ENCODE measurements at regions not wholly inside any gene's neighbourhood (a gene's known extent, or its start where the extent isn't known, plus 50 kb on each side); places are given as distances from the start of the nearest gene placed in this dataset.

GRCh38 chr4:57498251-57498650 is 388.1 kb upstream of the IGFBP7 start (continued):
- TF ChIP-seq CTCF (conservative IDR thresholded peaks at IDR 0.05; ENCODE audit: low read depth in 2 of 2): no peak
- no peak for TF ChIP-seq ETS1 (IDR thresholded peaks at IDR 0.05)
- no peak for TF ChIP-seq REST (IDR thresholded peaks at IDR 0.05; ENCODE audit: unreplicated experiment)
- TF ChIP-seq ZNF331 (CRISPR knock-in tag; IDR thresholded peaks at IDR 0.05; ENCODE audit: low read depth): no peak

GRCh38 chr4:57496697-57497471 is 386.7 kb upstream of the IGFBP7 start:
- DNase-seq (ENCODE audit: low spot score) (no peak), ATAC-seq (no peak)
- Histone ChIP-seq H3K79me2 (replicated peaks; ENCODE audit: insufficient read depth) (no peaks in the 10 kb centered on the region), H4K20me1 (replicated peaks; ENCODE audit: insufficient read depth) (no peaks in the 10 kb centered on the region), H3K4me3 (no peak overlapping the region), H3K4me2 (no peak overlapping the region), H3K27ac (ENCODE audit: low read depth) (no peak overlapping the region), H2AFZ (no peak overlapping the region), H3F3A (replicated peaks; ENCODE audit: low read depth) (no peaks in the 10 kb centered on the region), H3K36me3 (ENCODE audit: insufficient read depth) (no peaks in the 10 kb centered on the region), H3K27me3 (ENCODE audit: insufficient read depth) (no peaks in the 10 kb centered on the region), H3K4me1 (ENCODE audit: insufficient read depth) (no peaks in the 10 kb centered on the region), H3K9me2 (ENCODE audit: insufficient read depth) (peaks cover 9% of the 10 kb centered on the region; the same call in 1 of the 2 replicates)
- Mint-ChIP-seq H3K9me3 (no peaks in the 10 kb centered on the region), H3K27ac (no peak overlapping the region), H3K27me3 (ENCODE audit: insufficient read depth, low read depth, poor library complexity) (no peaks in the 10 kb centered on the region), H3K4me3 (no peak overlapping the region), H3K36me3 (ENCODE audit: low read depth) (no peaks in the 10 kb centered on the region), H3K4me1 (no peaks in the 10 kb centered on the region; the same call in 2 of the 3 replicates)
- TF ChIP-seq EZH2 (IDR thresholded peaks at IDR 0.05; ENCODE audit: low read depth, unreplicated experiment) (no peak), ETS1 (IDR thresholded peaks at IDR 0.05) (no peak), ZNF462 (CRISPR knock-in tag; IDR thresholded peaks at IDR 0.05) (no peak), EZH2phosphoT487 (IDR thresholded peaks at IDR 0.05; ENCODE audit: unreplicated experiment) (no peak)

All from GM23338 (cell line).